SK-N-MC (cell line): ENCODE measurements at regions not wholly inside any gene's neighbourhood (a gene's known extent, or its start where the extent isn't known, plus 50 kb on each side); places are given as distances from the start of the nearest gene placed in this dataset.

Experiments used
- EZH2 ChIP-seq: fragments of 200-600 bp; sonication (generic); IDR thresholded peaks from one replicate; pipeline ENCODE4 v1.6.1; 2017; ENCODE audit warnings: antibody characterized with exemption
- POLR2AphosphoS5 ChIP-seq: IDR thresholded peaks from 2 replicates; pipeline ENCODE4 v1.6.1; 2012; ENCODE audit warnings: mild to moderate bottlenecking, low read depth, low read length, borderline replicate concordance

- no peak for TF ChIP-seq EZH2
- TF ChIP-seq POLR2AphosphoS5: no peak
Measured at GRCh38 chr7:45430397-45430796, 143.8 kb upstream of the ADCY1 start.
